GM18511 (cell line): ENCODE measurements at regions not wholly inside any gene's neighbourhood (a gene's known extent, or its start where the extent isn't known, plus 50 kb on each side); places are given as distances from the start of the nearest gene placed in this dataset.

Experiments used
- ATAC-seq: cut with Tn5 transposase; IDR thresholded peaks from one replicate; pipeline ENCODE4 v1.9.1; 2021; ENCODE audit warnings: mild to moderate bottlenecking, moderate library complexity; ENCODE audit not compliant: unreplicated experiment

- no peak for ATAC-seq
These were observed 235.9 kb downstream of the HGF start for GRCh38 chr7:81533931-81534330.

- no peak for ATAC-seq
These were observed 236.4 kb downstream of the HGF start for GRCh38 chr7:81533426-81533825.

- ATAC-seq = no peak
These were observed 240.1 kb downstream of the HGF start for GRCh38 chr7:81529785-81530184.

- ATAC-seq = no peak
These were observed 242.2 kb downstream of the HGF start for GRCh38 chr7:81527651-81528050.

- no peak for ATAC-seq
These were observed 242.9 kb downstream of the HGF start for GRCh38 chr7:81526971-81527370.

GRCh38 chr7:81525841-81526240 is 244.0 kb downstream of the HGF start:
- ATAC-seq = no peak

- no peak for ATAC-seq
These were observed 250.0 kb downstream of the HGF start for GRCh38 chr7:81519886-81520285.

GRCh38 chr7:81516898-81517297 is 252.9 kb downstream of the HGF start:
- no peak for ATAC-seq

- no peak for ATAC-seq
These were observed 254.8 kb downstream of the HGF start for GRCh38 chr7:81515009-81515408.

GRCh38 chr7:81514546-81514945 is 255.3 kb downstream of the HGF start:
- ATAC-seq = no peak

GRCh38 chr7:81510122-81510521 is 259.7 kb downstream of the HGF start:
- no peak for ATAC-seq

- no peak for ATAC-seq
These were observed 262.6 kb downstream of the HGF start for GRCh38 chr7:81507221-81507620.

- no peak for ATAC-seq
These were observed 263.2 kb downstream of the HGF start for GRCh38 chr7:81506609-81507008.

GRCh38 chr7:81503771-81504170 is 266.1 kb downstream of the HGF start:
- ATAC-seq = no peak

- no peak for ATAC-seq
These were observed 266.5 kb downstream of the HGF start for GRCh38 chr7:81503336-81503735.

GRCh38 chr7:81501220-81501619 is 268.6 kb downstream of the HGF start:
- no peak for ATAC-seq

- no peak for ATAC-seq
These were observed 269.2 kb downstream of the HGF start for GRCh38 chr7:81500631-81501030.

- ATAC-seq = peak; percentile 74
These were observed 270.4 kb downstream of the HGF start for GRCh38 chr7:81499262-81500116.

- ATAC-seq = no peak
These were observed 271.7 kb downstream of the HGF start for GRCh38 chr7:81498176-81498575.

- ATAC-seq = no peak
These were observed 276.9 kb downstream of the HGF start for GRCh38 chr7:81492910-81493309.

GRCh38 chr7:81492240-81492639 is 277.6 kb downstream of the HGF start:
- no peak for ATAC-seq

- ATAC-seq = no peak
These were observed 278.3 kb downstream of the HGF start for GRCh38 chr7:81491573-81491972.

- ATAC-seq = no peak
These were observed 281.6 kb downstream of the HGF start for GRCh38 chr7:81488210-81488609.
